Smooth muscle cell (in vitro differentiated cells): ENCODE measurements at regions not wholly inside any gene's neighbourhood (a gene's known extent, or its start where the extent isn't known, plus 50 kb on each side); places are given as distances from the start of the nearest gene placed in this dataset.
A peak's percentile ranks its signal among the peaks of the same experiment; 100 is the strongest.

Experiments
- DNase-seq: peaks from one replicate; lab custom pipeline; 2025; ENCODE audit not compliant: unreplicated experiment; lab: John Stamatoyannopoulos, UW
- H2AFZ ChIP-seq: fragments of 200-600 bp; sonication (generic); 2 replicates; pipeline ENCODE4 v1.6.0; 2016; ENCODE audit warnings: antibody characterized with exemption, low read depth, mild to moderate bottlenecking
- H3F3A ChIP-seq: fragments of 200-600 bp; sonication (generic); 2 replicates; pipeline ENCODE4 v1.6.0; 2017; ENCODE audit warnings: antibody characterized with exemption, low read depth
- H3K27ac ChIP-seq: fragments of 200-600 bp; sonication (generic); 2 replicates; pipeline ENCODE4 v1.5.1; 2016; ENCODE audit warnings: low read depth, mild to moderate bottlenecking
- H3K27me3 ChIP-seq: fragments of 200-600 bp; sonication (generic); 2 replicates; pipeline ENCODE4 v1.6.1; 2016; ENCODE audit warnings: low read depth, mild to moderate bottlenecking
- H3K36me3 ChIP-seq: fragments of 200-600 bp; sonication (generic); 2 replicates; pipeline ENCODE4 v1.5.1; 2016; ENCODE audit warnings: low read depth
- H3K4me1 ChIP-seq: fragments of 200-600 bp; sonication (generic); 2 replicates; pipeline ENCODE4 v1.5.1; 2016; ENCODE audit warnings: low read depth
- H3K4me2 ChIP-seq: fragments of 200-600 bp; sonication (generic); 2 replicates; pipeline ENCODE4 v1.6.0; 2016; ENCODE audit warnings: mild to moderate bottlenecking
- H3K4me3 ChIP-seq: fragments of 200-600 bp; sonication (generic); 2 replicates; pipeline ENCODE4 v1.5.1; 2016; ENCODE audit warnings: mild to moderate bottlenecking
- H3K79me2 ChIP-seq: fragments of 200-600 bp; sonication (generic); 2 replicates; pipeline ENCODE4 v1.6.0; 2016; ENCODE audit warnings: low read depth, mild to moderate bottlenecking
- H3K9ac ChIP-seq: fragments of 200-600 bp; sonication (generic); 2 replicates; pipeline ENCODE4 v1.6.0; 2016; ENCODE audit warnings: low read depth
- H3K9me3 ChIP-seq: fragments of 200-600 bp; sonication (generic); replicated peaks from 2 replicates; pipeline ENCODE4 v1.5.1; 2016; ENCODE audit warnings: low read depth
- H4K20me1 ChIP-seq: fragments of 200-600 bp; sonication (generic); 2 replicates; pipeline ENCODE4 v1.6.0; 2016; ENCODE audit warnings: low read depth
- CTCF ChIP-seq: fragments of 200-600 bp; sonication (generic); IDR thresholded peaks from 2 replicates; pipeline ENCODE4 v1.5.1; 2017; ENCODE audit warnings: borderline replicate concordance, mild to moderate bottlenecking, antibody characterized with exemption; ENCODE audit not compliant: insufficient read depth, poor library complexity, severe bottlenecking
- WGBS: methylation state at CpG from one replicate; pipeline ENCODE4 v1.1.7; 2016; ENCODE audit warnings: low lambda C conversion rate; 5-methylcytosine and 5-hydroxymethylcytosine counted together

GRCh38 chr14:85948153-85948552, 418.2 kb downstream of the FLRT2 start:
- Histone ChIP-seq H3K27ac (no peak overlapping the region), H3K4me3 (no peak overlapping the region), H3K4me2 (no peak overlapping the region), H3K9ac (no peak overlapping the region), H3K9me3 (no peaks in the 10 kb centered on the region), H4K20me1 (no peaks in the 10 kb centered on the region), H3K36me3 (no peaks in the 10 kb centered on the region), H3K27me3 (peaks cover 5% of the 10 kb centered on the region), H3K4me1 (no peaks in the 10 kb centered on the region), H2AFZ (no peak overlapping the region), H3K79me2 (no peaks in the 10 kb centered on the region), H3F3A (no peaks in the 10 kb centered on the region)
- TF ChIP-seq CTCF, result no peak
- 89% methylated on average over 4 of the region's 4 CpGs for WGBS
- no peak for DNase-seq

- Histone ChIP-seq H3K4me1 (no peaks in the 10 kb centered on the region), H3K9me3 (no peaks in the 10 kb centered on the region), H2AFZ (no peak overlapping the region), H3K9ac (no peak overlapping the region), H3F3A (no peaks in the 10 kb centered on the region), H3K4me3 (no peak overlapping the region), H3K27ac (no peak overlapping the region), H3K79me2 (no peaks in the 10 kb centered on the region), H3K27me3 (no peaks in the 10 kb centered on the region), H4K20me1 (no peaks in the 10 kb centered on the region), H3K4me2 (no peak overlapping the region), H3K36me3 (no peaks in the 10 kb centered on the region)
- no peak for TF ChIP-seq CTCF
- 72% methylated on average over 4 of the region's 4 CpGs for WGBS
- DNase-seq, result no peak
These were observed 417.7 kb downstream of the FLRT2 start for GRCh38 chr14:85947461-85948139.

- DNase-seq, result no peak
- Histone ChIP-seq H3K4me3 (no peak overlapping the region), H3K9ac (no peak overlapping the region), H3K4me1 (no peaks in the 10 kb centered on the region), H3K27me3 (no peaks in the 10 kb centered on the region), H2AFZ (no peak overlapping the region), H3K4me2 (no peak overlapping the region), H3K79me2 (no peaks in the 10 kb centered on the region), H3K36me3 (no peaks in the 10 kb centered on the region), H3K27ac (no peak overlapping the region), H3K9me3 (no peaks in the 10 kb centered on the region), H4K20me1 (no peaks in the 10 kb centered on the region), H3F3A (no peaks in the 10 kb centered on the region)
- 92% methylated on average over 1 of the region's 1 CpG for WGBS
- no peak for TF ChIP-seq CTCF
These were observed 413.2 kb downstream of the FLRT2 start for GRCh38 chr14:85943192-85943591.

GRCh38 chr14:85934886-85935254, 404.9 kb downstream of the FLRT2 start:
- H3K9me3 ChIP-seq, result no peaks in the 10 kb centered on the region
- H4K20me1 ChIP-seq, result no peaks in the 10 kb centered on the region
- no peak overlapping the region for H3K4me2 ChIP-seq
- H3K9ac ChIP-seq, result no peak overlapping the region
- peak overlapping the region; percentile 79 for H2AFZ ChIP-seq
- no peak for TF ChIP-seq CTCF
- DNase-seq, result no peak
- H3F3A ChIP-seq, result no peaks in the 10 kb centered on the region
- H3K4me1 ChIP-seq, result no peaks in the 10 kb centered on the region
- H3K27me3 ChIP-seq, result no peaks in the 10 kb centered on the region
- no peaks in the 10 kb centered on the region for H3K79me2 ChIP-seq
- no peak overlapping the region for H3K4me3 ChIP-seq
- no peaks in the 10 kb centered on the region for H3K36me3 ChIP-seq
- WGBS, result 78% methylated on average over 3 of the region's 3 CpGs
- no peak overlapping the region for H3K27ac ChIP-seq
